OCI-LY1 (cell line): ENCODE measurements at regions not wholly inside any gene's neighbourhood (a gene's known extent, or its start where the extent isn't known, plus 50 kb on each side); places are given as distances from the start of the nearest gene placed in this dataset.

Experiments used
- H2AFZ ChIP-seq: fragments of 200-600 bp; sonication (generic), shearing (Covaris generic); 2 replicates; pipeline ENCODE4 v1.6.0; 2014; ENCODE audit warnings: antibody characterized with exemption, mild to moderate bottlenecking, low read length
- H3F3A ChIP-seq: fragments of 200-600 bp; sonication (generic), shearing (Covaris generic); 2 replicates; pipeline ENCODE4 v1.6.0; 2014; ENCODE audit warnings: mild to moderate bottlenecking, antibody characterized with exemption, low read length, moderate library complexity; ENCODE audit not compliant: insufficient read depth
- H3K27ac ChIP-seq: fragments of 200-600 bp; sonication (generic); 2 replicates; pipeline ENCODE4 v1.5.1; 2014; ENCODE audit warnings: low read length, mixed run types, mild to moderate bottlenecking, low read depth; ENCODE audit not compliant: poor library complexity, severe bottlenecking
- H3K27me3 ChIP-seq: fragments of 200-600 bp; sonication (generic); 2 replicates; pipeline ENCODE4 v1.6.0; 2014; ENCODE audit warnings: antibody characterized with exemption, mild to moderate bottlenecking, low read length, moderate library complexity; ENCODE audit not compliant: insufficient read depth
- H3K36me3 ChIP-seq: fragments of 200-600 bp; sonication (generic); 2 replicates; pipeline ENCODE4 v1.6.1; 2014; ENCODE audit warnings: mild to moderate bottlenecking, antibody characterized with exemption, low read length, moderate library complexity, mixed read lengths; ENCODE audit not compliant: insufficient read depth
- H3K4me1 ChIP-seq: fragments of 200-600 bp; sonication (generic); 2 replicates; pipeline ENCODE4 v1.5.1; 2014; ENCODE audit warnings: mild to moderate bottlenecking, low read length, moderate library complexity; ENCODE audit not compliant: insufficient read depth, severe bottlenecking
- H3K4me2 ChIP-seq: fragments of 200-600 bp; sonication (generic), shearing (Covaris generic); 2 replicates; pipeline ENCODE4 v1.6.1; 2014; ENCODE audit warnings: low read length
- H3K4me3 ChIP-seq: fragments of 200-600 bp; sonication (generic); 2 replicates; pipeline ENCODE4 v1.5.1; 2014; ENCODE audit warnings: low read length, low read depth, mild to moderate bottlenecking, mixed read lengths; ENCODE audit not compliant: poor library complexity, severe bottlenecking
- H3K79me2 ChIP-seq: fragments of 200-600 bp; shearing (Covaris generic); 2 replicates; pipeline ENCODE4 v1.6.1; 2016; ENCODE audit warnings: mixed run types, low read length, mixed read lengths; ENCODE audit not compliant: insufficient read depth
- H3K9ac ChIP-seq: fragments of 200-600 bp; sonication (generic), shearing (Covaris generic); 2 replicates; pipeline ENCODE4 v1.6.1; 2014; ENCODE audit warnings: mild to moderate bottlenecking, low read length, mixed read lengths
- H3K9me2 ChIP-seq: fragments of 200-600 bp; sonication (generic), shearing (Covaris generic); 2 replicates; pipeline ENCODE4 v1.6.1; 2014; ENCODE audit warnings: low read depth, mild to moderate bottlenecking, low read length, mixed read lengths
- H3K9me3 ChIP-seq: fragments of 200-600 bp; shearing (Covaris generic); 2 replicates; pipeline ENCODE4 v1.6.1; 2014; ENCODE audit warnings: low read length, mixed read lengths
- H4K20me1 ChIP-seq: fragments of 200-600 bp; sonication (generic), shearing (Covaris generic); 2 replicates; pipeline ENCODE4 v1.6.0; 2016; ENCODE audit warnings: mild to moderate bottlenecking, low read length; ENCODE audit not compliant: insufficient read depth
- CTCF ChIP-seq: fragments of 200-600 bp; sonication (generic), shearing (Covaris generic); IDR thresholded peaks from 2 replicates; pipeline ENCODE4 v1.5.1; 2017; ENCODE audit warnings: mild to moderate bottlenecking, antibody characterized with exemption, low read length, moderate library complexity, mixed read lengths
- EZH2 ChIP-seq: fragments of 200-600 bp; sonication (generic), shearing (Covaris generic); IDR thresholded peaks from 2 replicates; pipeline ENCODE4 v1.8.0; 2017; ENCODE audit warnings: borderline replicate concordance, mixed run types, mild to moderate bottlenecking, antibody characterized with exemption, low read length, moderate library complexity, mixed read lengths

GRCh38 chr20:24772667-24773066 is 176.4 kb upstream of the CST7 start:
- Histone ChIP-seq H3K79me2 (no peaks in the 10 kb centered on the region), H3K27ac (no peak overlapping the region), H3K9ac (no peak overlapping the region), H4K20me1 (no peaks in the 10 kb centered on the region), H2AFZ (no peak overlapping the region), H3K4me2 (no peak overlapping the region), H3K4me1 (no peaks in the 10 kb centered on the region), H3K4me3 (no peak overlapping the region), H3K36me3 (no peaks in the 10 kb centered on the region), H3F3A (no peaks in the 10 kb centered on the region), H3K27me3 (no peaks in the 10 kb centered on the region), H3K9me2 (no peaks in the 10 kb centered on the region), H3K9me3 (no peaks in the 10 kb centered on the region)
- TF ChIP-seq EZH2 (no peak), CTCF (no peak)

- Histone ChIP-seq H3K36me3 (no peaks in the 10 kb centered on the region), H3K27me3 (no peaks in the 10 kb centered on the region), H3F3A (no peaks in the 10 kb centered on the region), H3K4me2 (no peak overlapping the region), H3K9me3 (no peaks in the 10 kb centered on the region), H3K9ac (no peak overlapping the region), H4K20me1 (no peaks in the 10 kb centered on the region), H3K9me2 (no peaks in the 10 kb centered on the region), H3K27ac (no peak overlapping the region), H3K79me2 (no peaks in the 10 kb centered on the region), H2AFZ (no peak overlapping the region), H3K4me1 (no peaks in the 10 kb centered on the region), H3K4me3 (no peak overlapping the region)
- TF ChIP-seq EZH2 (no peak), CTCF (no peak)
Measured at GRCh38 chr20:24773168-24773567, 175.9 kb upstream of the CST7 start.

DNA sequence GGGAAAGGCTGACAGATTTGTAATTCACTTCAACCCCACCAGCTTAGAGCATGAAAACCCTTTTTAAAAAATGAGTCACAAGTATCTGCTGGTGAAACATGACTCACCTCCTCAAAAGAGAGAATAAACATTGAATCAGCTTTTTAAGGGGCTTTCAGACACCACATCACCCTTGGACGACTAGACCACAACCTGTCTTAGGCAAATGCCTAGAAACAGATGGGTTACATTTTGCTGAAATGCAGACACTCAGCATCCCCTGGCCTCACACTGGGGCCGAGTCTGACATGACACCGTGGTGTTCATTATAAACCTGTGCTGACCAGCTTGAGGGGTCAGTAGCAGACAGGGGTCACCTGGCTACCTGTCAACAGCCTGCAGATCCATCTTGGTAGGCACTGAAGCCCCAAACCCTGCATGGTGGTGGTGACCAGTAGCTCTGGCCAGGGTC is 175.3 kb upstream of the CST7 start:
- H3K9me2 ChIP-seq, result no peaks in the 10 kb centered on the region
- no peak overlapping the region for H3K4me2 ChIP-seq
- no peak overlapping the region for H3K9ac ChIP-seq
- no peaks in the 10 kb centered on the region for H3K79me2 ChIP-seq
- TF ChIP-seq EZH2 (no peak), CTCF (no peak)
- no peaks in the 10 kb centered on the region for H3F3A ChIP-seq
- H3K36me3 ChIP-seq, result no peaks in the 10 kb centered on the region
- H2AFZ ChIP-seq, result no peak overlapping the region
- no peaks in the 10 kb centered on the region for H3K9me3 ChIP-seq
- H3K4me1 ChIP-seq, result no peaks in the 10 kb centered on the region
- no peak overlapping the region for H3K27ac ChIP-seq
- no peak overlapping the region for H3K4me3 ChIP-seq
- no peaks in the 10 kb centered on the region for H4K20me1 ChIP-seq
- no peaks in the 10 kb centered on the region for H3K27me3 ChIP-seq
